ENCODE measurements at regions not wholly inside any gene's neighbourhood (a gene's known extent, or its start where the extent isn't known, plus 50 kb on each side); places are given as distances from the start of the nearest gene placed in this dataset.

- no peak for DNase-seq
These were observed 170.3 kb upstream of the FTMT start for GRCh38 chr5:121681229-121681855.

GRCh38 chr5:121688126-121688525, 163.6 kb upstream of the FTMT start:
- DNase-seq, result no peak

- no peak for DNase-seq
These were observed 162.9 kb upstream of the FTMT start for GRCh38 chr5:121688781-121689180.

GRCh38 chr5:121691478-121691877, 160.2 kb upstream of the FTMT start:
- no peak for DNase-seq

- DNase-seq, result no peak
These were observed 159.5 kb upstream of the FTMT start for GRCh38 chr5:121692158-121692557.

GRCh38 chr5:121693864-121694263, 157.8 kb upstream of the FTMT start:
- peak; percentile 26 for DNase-seq

- peak; percentile 5 for DNase-seq
These were observed 156.4 kb upstream of the FTMT start for GRCh38 chr5:121695307-121695706.

GRCh38 chr5:121698690-121699089, 153.0 kb upstream of the FTMT start:
- no peak for DNase-seq

- DNase-seq, result no peak
These were observed 150.0 kb upstream of the FTMT start for GRCh38 chr5:121701731-121702130.

GRCh38 chr5:121702682-121703081, 149.0 kb upstream of the FTMT start:
- DNase-seq, result no peak

- no peak for DNase-seq
These were observed 147.4 kb upstream of the FTMT start for GRCh38 chr5:121704291-121704690.

GRCh38 chr5:121706686-121707085, 145.0 kb upstream of the FTMT start:
- DNase-seq, result no peak

- DNase-seq, result no peak
These were observed 144.5 kb upstream of the FTMT start for GRCh38 chr5:121707178-121707577.

- DNase-seq, result no peak
These were observed 140.3 kb upstream of the FTMT start for GRCh38 chr5:121711416-121711815.

- no peak for DNase-seq
These were observed 132.4 kb upstream of the FTMT start for GRCh38 chr5:121719255-121719654.

- no peak for DNase-seq
These were observed 126.2 kb upstream of the FTMT start for GRCh38 chr5:121725450-121725849.

GRCh38 chr5:121726991-121727390, 124.7 kb upstream of the FTMT start:
- DNase-seq, result no peak

- DNase-seq, result no peak
These were observed 120.3 kb upstream of the FTMT start for GRCh38 chr5:121731377-121731776.

GRCh38 chr5:121735618-121736017, 116.1 kb upstream of the FTMT start:
- DNase-seq, result no peak

GRCh38 chr5:121737120-121737519, 114.6 kb upstream of the FTMT start:
- DNase-seq, result no peak

- DNase-seq, result no peak
These were observed 110.5 kb upstream of the FTMT start for GRCh38 chr5:121741156-121741555.

GRCh38 chr5:121744577-121744976, 107.1 kb upstream of the FTMT start:
- no peak for DNase-seq

- DNase-seq, result no peak
These were observed 106.3 kb upstream of the FTMT start for GRCh38 chr5:121745407-121745806.

- DNase-seq, result no peak
These were observed 104.9 kb upstream of the FTMT start for GRCh38 chr5:121746763-121747162.

- no peak for DNase-seq
These were observed 103.0 kb upstream of the FTMT start for GRCh38 chr5:121748686-121749085.

GRCh38 chr5:121752149-121752548, 99.5 kb upstream of the FTMT start:
- no peak for DNase-seq
